Panc1 (cell line): ENCODE measurements at regions not wholly inside any gene's neighbourhood (a gene's known extent, or its start where the extent isn't known, plus 50 kb on each side); places are given as distances from the start of the nearest gene placed in this dataset.

ENCODE experiments used
- ATAC-seq: fragments of 200-7000 bp; cut with Tn5 transposase; 2 replicates; pipeline ENCODE4 v1.9.1; 2020; ENCODE audit warnings: mild to moderate bottlenecking, moderate library complexity
- BruUV-seq: library from RNA; stranded (reverse); fragments of 400-500 nt; replicated peaks from 2 replicates; lab custom pipeline; 2021; lab: Mats Ljungman, UMichigan
- CTCF ChIA-PET: fragments of 300-600 bp; sonication (Branson Sonifier 250); formaldehyde crosslinking; loops from one replicate; lab custom pipeline; 2022; ENCODE audit warnings: antibody characterized with exemption; lab: Charles Lee
- POLR2A ChIA-PET: fragments of 300-600 bp; sonication (Branson Sonifier 250); formaldehyde crosslinking; loops from one replicate; lab custom pipeline; 2022; ENCODE audit warnings: antibody characterized with exemption; lab: Charles Lee
- DNase-seq: peaks from one replicate; pipeline ENCODE4 v3.0.0-alpha.2; 2010; ENCODE audit warnings: low read depth, low spot score
- H3K27ac ChIP-seq: 2 replicates; pipeline ENCODE4 v1.5.1; 2011; ENCODE audit warnings: mild to moderate bottlenecking, low read length, inconsistent platforms
- H3K27me3 ChIP-seq: fragments of 200-500 bp; sonication (Bioruptor generic); 2 replicates; pipeline ENCODE4 v1.6.0; 2014; ENCODE audit warnings: low read length, inconsistent platforms; ENCODE audit not compliant: control insufficient read depth, insufficient read depth
- H3K36me3 ChIP-seq: fragments of 200-500 bp; sonication (Bioruptor generic); 2 replicates; pipeline ENCODE4 v1.5.1; 2014; ENCODE audit warnings: inconsistent platforms, mild to moderate bottlenecking, low read length, moderate library complexity; ENCODE audit not compliant: control insufficient read depth, insufficient read depth
- H3K4me1 ChIP-seq: 2 replicates; pipeline ENCODE4 v1.5.1; 2011; ENCODE audit warnings: inconsistent platforms, mild to moderate bottlenecking, low read length, moderate library complexity; ENCODE audit not compliant: control insufficient read depth, insufficient read depth
- H3K4me3 ChIP-seq, 2 experiments: 2 replicates each; pipeline ENCODE4 v1.5.1; 2011 to 2012; ENCODE audit warnings: low read depth in 2 of 2, low read length in 2 of 2, mild to moderate bottlenecking in 2 of 2, inconsistent platforms in 1 of 2, moderate library complexity in 1 of 2
- H3K9me3 ChIP-seq: fragments of 200-500 bp; sonication (Bioruptor generic); 2 replicates; pipeline ENCODE4 v1.5.1; 2014; ENCODE audit warnings: low read depth, mild to moderate bottlenecking, inconsistent platforms, low read length, moderate library complexity; ENCODE audit not compliant: control insufficient read depth, insufficient read depth
- POLR2AphosphoS5 ChIP-seq: IDR thresholded peaks from 2 replicates; pipeline ENCODE4 v1.6.1; 2012; ENCODE audit warnings: mild to moderate bottlenecking, low read depth, low read length, moderate library complexity
- REST ChIP-seq, 2 experiments: IDR thresholded peaks; 2 replicates each; pipeline ENCODE4 v1.6.1; 2011 to 2012; ENCODE audit warnings: low read depth in 2 of 2, control low read depth in 1 of 2, low read length in 1 of 2, mild to moderate bottlenecking in 1 of 2, moderate library complexity in 1 of 2; ENCODE audit not compliant: insufficient read depth in 1 of 2
- SIN3A ChIP-seq: IDR thresholded peaks from 2 replicates; pipeline ENCODE4 v1.6.1; 2012; ENCODE audit warnings: low read depth, mild to moderate bottlenecking, low read length, moderate library complexity, borderline replicate concordance; ENCODE audit not compliant: insufficient read depth
- TCF7L2 ChIP-seq: IDR thresholded peaks from 2 replicates; pipeline ENCODE4 v1.6.1; 2011; ENCODE audit warnings: mild to moderate bottlenecking, low read depth, low read length, inconsistent platforms
- in situ Hi-C: cut with HindIII; loops from 2 replicates; pipeline ENCODE4 v1.10.0; 2016; ENCODE audit warnings: low sequenced_read_pairs, low pct_unique_long_range_greater_than_20kb
- intact Hi-C: fragments of 100-400 bp; cut with micrococcal nuclease; formaldehyde crosslinking; loops from one replicate; pipeline ENCODE4 v1.10.0; 2022; ENCODE audit not compliant: unreplicated experiment
- TF ChIP-seq, protein P1 (sequence below): fragments of 450-650 bp; IDR thresholded peaks from 2 replicates; pipeline ENCODE4 v1.5.1; 2017; ENCODE audit warnings: mild to moderate bottlenecking

DNA sequence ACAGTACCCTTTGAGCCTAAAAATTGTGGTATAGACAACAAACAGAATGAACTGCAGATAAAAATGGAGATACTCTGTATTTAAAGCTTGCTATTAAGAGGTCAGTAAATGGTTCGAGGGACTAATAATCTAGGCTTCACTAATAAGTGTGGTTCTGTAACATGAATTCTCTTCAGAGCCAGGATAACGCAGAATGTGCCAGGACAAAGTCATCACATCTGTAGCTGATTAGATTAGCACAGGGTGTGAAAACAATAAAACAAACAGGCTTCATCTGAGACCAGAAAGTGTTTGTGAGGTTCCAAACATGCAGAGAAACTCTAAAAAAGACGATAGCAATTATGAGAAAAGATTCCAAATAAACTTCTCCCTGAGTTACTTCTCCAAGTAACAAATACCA is 89.1 kb upstream of the LUZP2 start:
- no peaks in the 10 kb centered on the region for H3K4me1 ChIP-seq
- in situ Hi-C loops (no loop called here), intact Hi-C loops (no loop called here)
- ChIA-PET CTCF (no interaction called here), POLR2A (no interaction called here)
- H3K36me3 ChIP-seq: no peaks in the 10 kb centered on the region
- H3K27ac ChIP-seq: no peak overlapping the region
- ATAC-seq: no peak
- no peak overlapping the region for H3K4me3 ChIP-seq
- no peaks in the 10 kb centered on the region for H3K27me3 ChIP-seq
- DNase-seq: no peak
- no peaks in the 10 kb centered on the region for H3K9me3 ChIP-seq
- no TSS peak for BruUV-seq
- no peak for TF ChIP-seq SIN3A
- no peak for TF ChIP-seq TCF7L2
- TF ChIP-seq POLR2AphosphoS5: no peak
- no peak for TF ChIP-seq REST (IDR thresholded peaks at IDR 0.05; ENCODE audit: insufficient read depth in 1 of 2, low read depth in 2 of 2, low read length in 1 of 2)
- TF ChIP-seq, protein P1, sequence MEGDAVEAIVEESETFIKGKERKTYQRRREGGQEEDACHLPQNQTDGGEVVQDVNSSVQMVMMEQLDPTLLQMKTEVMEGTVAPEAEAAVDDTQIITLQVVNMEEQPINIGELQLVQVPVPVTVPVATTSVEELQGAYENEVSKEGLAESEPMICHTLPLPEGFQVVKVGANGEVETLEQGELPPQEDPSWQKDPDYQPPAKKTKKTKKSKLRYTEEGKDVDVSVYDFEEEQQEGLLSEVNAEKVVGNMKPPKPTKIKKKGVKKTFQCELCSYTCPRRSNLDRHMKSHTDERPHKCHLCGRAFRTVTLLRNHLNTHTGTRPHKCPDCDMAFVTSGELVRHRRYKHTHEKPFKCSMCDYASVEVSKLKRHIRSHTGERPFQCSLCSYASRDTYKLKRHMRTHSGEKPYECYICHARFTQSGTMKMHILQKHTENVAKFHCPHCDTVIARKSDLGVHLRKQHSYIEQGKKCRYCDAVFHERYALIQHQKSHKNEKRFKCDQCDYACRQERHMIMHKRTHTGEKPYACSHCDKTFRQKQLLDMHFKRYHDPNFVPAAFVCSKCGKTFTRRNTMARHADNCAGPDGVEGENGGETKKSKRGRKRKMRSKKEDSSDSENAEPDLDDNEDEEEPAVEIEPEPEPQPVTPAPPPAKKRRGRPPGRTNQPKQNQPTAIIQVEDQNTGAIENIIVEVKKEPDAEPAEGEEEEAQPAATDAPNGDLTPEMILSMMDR: no peak

DNA sequence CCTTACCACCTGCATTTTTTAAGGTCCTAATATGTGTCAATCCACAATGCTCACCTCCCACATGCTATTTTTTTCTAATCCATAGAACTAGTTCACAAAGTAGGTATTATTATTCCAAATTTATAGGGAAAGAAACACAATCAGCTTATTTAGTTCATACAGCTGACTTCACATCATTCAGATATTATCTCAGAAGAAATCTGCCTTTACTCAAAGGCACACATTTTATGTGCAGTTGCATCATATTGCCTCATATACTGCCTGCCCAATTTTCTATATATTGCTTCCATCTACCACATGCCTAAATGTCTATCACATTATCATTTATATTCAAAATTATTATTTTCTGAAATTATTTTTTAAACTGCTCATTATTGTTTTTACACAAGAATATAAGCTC is 88.7 kb upstream of the LUZP2 start:
- BruUV-seq: no TSS peak

More for the DNA sequence above, 88.7 kb upstream of the LUZP2 start:
- Histone ChIP-seq H3K27me3 (no peaks in the 10 kb centered on the region), H3K4me3 (no peak overlapping the region), H3K9me3 (no peaks in the 10 kb centered on the region), H3K4me1 (no peaks in the 10 kb centered on the region), H3K36me3 (no peaks in the 10 kb centered on the region), H3K27ac (no peak overlapping the region)
- DNase-seq (no peak), ATAC-seq (no peak)
- TF ChIP-seq POLR2AphosphoS5 (no peak), REST (IDR thresholded peaks at IDR 0.05; ENCODE audit: insufficient read depth in 1 of 2, low read depth in 2 of 2, low read length in 1 of 2) (no peak)
- TF ChIP-seq, protein P1: no peak
- CTCF ChIA-PET: no interaction called here
- POLR2A ChIA-PET: no interaction called here
- in situ Hi-C loops (no loop called here), intact Hi-C loops (no loop called here)
